Mesenteric fat pad (tissue), 1 donor: ENCODE measurements at regions not wholly inside any gene's neighbourhood (a gene's known extent, or its start where the extent isn't known, plus 50 kb on each side); places are given as distances from the start of the nearest gene placed in this dataset.

Experiments
- DNase-seq: peaks from one replicate; pipeline ENCODE4 v3.0.0-alpha.2; 2020; ENCODE audit warnings: low spot score
- donor health status: DM: yes; HTN: yes; CAD: no.

- no peak for DNase-seq
Observed at GRCh38 chr6:165086814-165087213, 222.6 kb downstream of the C6orf118 start.

- DNase-seq: no peak
Observed at GRCh38 chr6:165082636-165083035, 226.8 kb downstream of the C6orf118 start.

- DNase-seq: no peak
Observed at GRCh38 chr6:165081944-165082532, 227.4 kb downstream of the C6orf118 start.

- no peak for DNase-seq
Observed at GRCh38 chr6:165077876-165078275, 231.5 kb downstream of the C6orf118 start.

GRCh38 chr6:165071906-165072305 lies 237.5 kb downstream of the C6orf118 start:
- DNase-seq: no peak

GRCh38 chr6:165060720-165061119 lies 248.7 kb downstream of the C6orf118 start:
- no peak for DNase-seq

- DNase-seq: no peak
Observed at GRCh38 chr6:165059032-165059431, 250.4 kb downstream of the C6orf118 start.

GRCh38 chr6:165056292-165056691 lies 253.1 kb downstream of the C6orf118 start:
- DNase-seq: no peak

- DNase-seq: no peak
Observed at GRCh38 chr6:165055231-165055630, 254.2 kb downstream of the C6orf118 start.

GRCh38 chr6:165052561-165053480 lies 256.6 kb downstream of the C6orf118 start:
- DNase-seq: no peak

- no peak for DNase-seq
Observed at GRCh38 chr6:165049362-165049761, 260.0 kb downstream of the C6orf118 start.

GRCh38 chr6:165047952-165048351 lies 261.5 kb downstream of the C6orf118 start:
- no peak for DNase-seq

- DNase-seq: no peak
Observed at GRCh38 chr6:165045631-165046030, 263.8 kb downstream of the C6orf118 start.

GRCh38 chr6:165042912-165043311 lies 266.5 kb downstream of the C6orf118 start:
- no peak for DNase-seq

GRCh38 chr6:165040440-165040839 lies 269.0 kb downstream of the C6orf118 start:
- DNase-seq: no peak

- DNase-seq: no peak
Observed at GRCh38 chr6:165034271-165034741, 275.1 kb downstream of the C6orf118 start.

- DNase-seq: no peak
Observed at GRCh38 chr6:165031502-165031901, 277.9 kb downstream of the C6orf118 start.

- DNase-seq: no peak
Observed at GRCh38 chr6:165025040-165025439, 284.4 kb downstream of the C6orf118 start.

GRCh38 chr6:165019681-165020080 lies 289.7 kb downstream of the C6orf118 start:
- no peak for DNase-seq

GRCh38 chr6:165015676-165016075 lies 293.7 kb downstream of the C6orf118 start:
- DNase-seq: no peak

- DNase-seq: no peak
Observed at GRCh38 chr6:165013701-165014100, 295.7 kb downstream of the C6orf118 start.

GRCh38 chr6:165012183-165012582 lies 297.2 kb downstream of the C6orf118 start:
- no peak for DNase-seq
